AG04450 (cell line): ENCODE measurements at regions not wholly inside any gene's neighbourhood (a gene's known extent, or its start where the extent isn't known, plus 50 kb on each side); places are given as distances from the start of the nearest gene placed in this dataset.
A peak's percentile ranks its signal among the peaks of the same experiment; 100 is the strongest.

ENCODE experiments used
- CTCF ChIA-PET: fragments of 300-600, 350-600 bp; formaldehyde crosslinking; extraction: SDS; loops from one replicate; lab custom pipeline; 2022; ENCODE audit warnings: antibody characterized with exemption, inconsistent platforms; lab: Charles Lee
- POLR2A ChIA-PET: fragments of 350-600 bp; formaldehyde crosslinking; extraction: SDS; loops from one replicate; lab custom pipeline; 2021; ENCODE audit warnings: antibody characterized with exemption, inconsistent platforms; lab: Yijun Ruan, JAX
- DNase-seq: peaks from one replicate; pipeline ENCODE4 v3.0.0-alpha.2; 2011; ENCODE audit warnings: low read depth, low spot score
- H3K27ac ChIP-seq: one replicate; pipeline ENCODE4 v1.5.1; 2012; ENCODE audit warnings: low read depth, low read length, control low read depth
- H3K27me3 ChIP-seq: one replicate; pipeline ENCODE4 v1.6.0; 2012; ENCODE audit warnings: low read length; ENCODE audit not compliant: control insufficient read depth, insufficient read depth
- H3K4me3 ChIP-seq: 2 replicates; pipeline ENCODE4 v1.5.1; 2011; ENCODE audit warnings: mild to moderate bottlenecking, low read depth, low read length, control low read depth
- H3K9me3 ChIP-seq: 2 replicates; pipeline ENCODE4 v1.5.1; 2012; ENCODE audit warnings: low read length; ENCODE audit not compliant: control insufficient read depth, insufficient read depth
- TF ChIP-seq, protein P1 (sequence below): IDR thresholded peaks from 2 replicates; pipeline ENCODE4 v1.5.1; 2011; ENCODE audit warnings: low read depth, low read length, control low read depth, inconsistent platforms

DNA sequence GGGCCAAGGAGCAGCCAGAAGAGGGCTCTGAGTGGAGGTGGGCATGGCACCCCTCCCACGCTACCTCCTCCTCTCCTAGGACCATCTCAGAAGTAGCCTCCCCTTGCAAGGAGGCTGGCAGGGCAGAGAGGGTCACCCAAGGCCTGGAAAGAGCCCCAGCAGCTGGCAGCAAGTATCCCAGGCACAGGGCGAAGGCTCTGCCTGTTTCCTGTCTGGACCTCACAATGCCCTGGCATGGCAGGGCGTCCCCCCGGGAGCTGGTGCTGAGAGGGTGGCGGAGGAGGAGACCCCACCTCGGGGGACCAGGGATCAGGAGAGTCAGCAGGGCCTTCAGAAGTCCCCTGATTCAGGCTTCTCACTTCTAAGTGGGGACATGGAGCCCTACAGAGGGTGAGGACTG, 66.2 kb upstream of the TAF1B start:
- Histone ChIP-seq H3K4me3 (no peak overlapping the region), H3K9me3 (no peaks in the 10 kb centered on the region; the same call in 1 of the 2 replicates), H3K27ac (no peak overlapping the region), H3K27me3 (peaks cover 3% of the 10 kb centered on the region)
- CTCF ChIA-PET: interaction anchor here (1.3 kb wide), 1 partner anchor 22 kb away, joined by 3 read pairs; no protein-coding TSS in a partner anchor
- no peak for DNase-seq
- TF ChIP-seq, protein P1, sequence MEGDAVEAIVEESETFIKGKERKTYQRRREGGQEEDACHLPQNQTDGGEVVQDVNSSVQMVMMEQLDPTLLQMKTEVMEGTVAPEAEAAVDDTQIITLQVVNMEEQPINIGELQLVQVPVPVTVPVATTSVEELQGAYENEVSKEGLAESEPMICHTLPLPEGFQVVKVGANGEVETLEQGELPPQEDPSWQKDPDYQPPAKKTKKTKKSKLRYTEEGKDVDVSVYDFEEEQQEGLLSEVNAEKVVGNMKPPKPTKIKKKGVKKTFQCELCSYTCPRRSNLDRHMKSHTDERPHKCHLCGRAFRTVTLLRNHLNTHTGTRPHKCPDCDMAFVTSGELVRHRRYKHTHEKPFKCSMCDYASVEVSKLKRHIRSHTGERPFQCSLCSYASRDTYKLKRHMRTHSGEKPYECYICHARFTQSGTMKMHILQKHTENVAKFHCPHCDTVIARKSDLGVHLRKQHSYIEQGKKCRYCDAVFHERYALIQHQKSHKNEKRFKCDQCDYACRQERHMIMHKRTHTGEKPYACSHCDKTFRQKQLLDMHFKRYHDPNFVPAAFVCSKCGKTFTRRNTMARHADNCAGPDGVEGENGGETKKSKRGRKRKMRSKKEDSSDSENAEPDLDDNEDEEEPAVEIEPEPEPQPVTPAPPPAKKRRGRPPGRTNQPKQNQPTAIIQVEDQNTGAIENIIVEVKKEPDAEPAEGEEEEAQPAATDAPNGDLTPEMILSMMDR: no peak
- POLR2A ChIA-PET: no interaction called here

GRCh38 chr2:9778012-9778411, 65.3 kb upstream of the TAF1B start:
- Histone ChIP-seq H3K27ac (no peak overlapping the region), H3K27me3 (peaks cover 5% of the 10 kb centered on the region), H3K9me3 (no peaks in the 10 kb centered on the region; the same call in 1 of the 2 replicates), H3K4me3 (no peak overlapping the region)
- DNase-seq: no peak
- ChIA-PET POLR2A (no interaction called here), CTCF (interaction anchor here (1.3 to 3.1 kb wide), 2 partner anchors 8 to 21 kb away, joined by 3 to 14 read pairs; no protein-coding TSS in a partner anchor)
- TF ChIP-seq, protein P1: peak; percentile 32

DNA sequence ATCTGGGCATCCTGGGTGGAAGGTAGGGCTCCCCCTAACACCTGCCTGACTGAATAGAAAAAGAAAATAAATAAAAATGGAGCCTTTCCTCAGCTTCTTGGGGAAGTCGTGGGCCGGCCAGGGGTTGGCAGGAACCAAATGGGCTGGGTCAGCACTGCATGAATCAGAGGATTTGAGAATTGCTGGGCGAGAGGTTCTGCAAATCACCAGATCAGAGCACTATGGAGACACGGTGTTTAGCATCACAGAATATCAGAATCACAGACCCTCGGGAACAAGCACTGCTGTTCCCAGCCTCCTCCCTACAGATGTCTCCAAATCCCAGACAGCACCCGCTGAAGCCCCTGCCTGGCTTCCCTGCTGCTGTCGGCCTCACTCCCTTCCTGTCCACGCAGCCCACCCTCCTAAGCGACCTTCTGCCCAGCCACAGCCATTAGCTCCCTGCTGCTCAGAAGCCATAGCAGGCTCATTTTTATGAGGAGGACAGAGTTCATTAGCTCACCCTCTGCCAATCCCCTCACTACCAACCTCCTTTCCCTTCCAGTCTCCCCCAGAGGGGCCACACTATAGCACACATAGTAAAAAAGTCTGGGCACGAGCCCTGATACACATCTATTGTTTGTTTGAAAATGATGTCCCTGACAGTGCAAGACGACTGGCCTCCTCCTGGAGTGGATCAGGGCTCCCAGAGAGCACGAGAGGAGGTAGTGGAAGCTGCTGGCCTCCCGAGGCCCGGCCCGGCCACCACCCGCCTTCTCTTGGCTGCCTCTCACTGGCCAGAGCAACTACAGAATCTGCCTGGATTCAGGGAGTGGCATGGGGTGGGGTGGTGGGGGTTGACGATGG, 64.6 kb upstream of the TAF1B start:
- H3K4me3 ChIP-seq: no peak overlapping the region
- no peak overlapping the region for H3K27ac ChIP-seq
- no peak for DNase-seq
- H3K9me3 ChIP-seq: no peaks in the 10 kb centered on the region; the same call in 1 of the 2 replicates
- TF ChIP-seq, protein P1: no peak
- ChIA-PET CTCF (interaction anchor here (1.3 to 3.1 kb wide), 3 partner anchors 7 to 20 kb away, joined by 3 to 14 read pairs (median 6); no protein-coding TSS in a partner anchor), POLR2A (no interaction called here)
- peaks cover 7% of the 10 kb centered on the region for H3K27me3 ChIP-seq

GRCh38 chr2:9779596-9780264, 63.5 kb upstream of the TAF1B start:
- Histone ChIP-seq H3K9me3 (no peaks in the 10 kb centered on the region; the same call in 1 of the 2 replicates), H3K27me3 (peaks cover 7% of the 10 kb centered on the region), H3K27ac (no peak overlapping the region), H3K4me3 (no peak overlapping the region)
- CTCF ChIA-PET: interaction anchor here (0.8 to 3.1 kb wide), 3 partner anchors 8 to 20 kb away, joined by 3 to 14 read pairs (median 6); no protein-coding TSS in a partner anchor
- no peak for DNase-seq
- POLR2A ChIA-PET: no interaction called here
- TF ChIP-seq, protein P1: no peak
